Effector memory CD4-positive, alpha-beta T cell (primary cell): ENCODE measurements at regions not wholly inside any gene's neighbourhood (a gene's known extent, or its start where the extent isn't known, plus 50 kb on each side); places are given as distances from the start of the nearest gene placed in this dataset.

ENCODE experiments used
- DNase-seq, 3 donors: peaks; one replicate each; pipeline ENCODE4 v3.0.0-alpha.2; 2020
- H3K27ac ChIP-seq: 2 replicates; pipeline ENCODE4 v1.7.0; 2013; ENCODE audit warnings: mild to moderate bottlenecking, low read length, moderate library complexity; ENCODE audit not compliant: insufficient read depth, poor library complexity, severe bottlenecking
- H3K27me3 ChIP-seq: replicated peaks from 2 replicates; pipeline ENCODE4 v1.7.0; 2013; ENCODE audit warnings: mild to moderate bottlenecking, low read length; ENCODE audit not compliant: insufficient read depth, control insufficient read depth, poor library complexity, severe bottlenecking
- H3K36me3 ChIP-seq: 2 replicates; pipeline ENCODE4 v1.7.0; 2013; ENCODE audit warnings: mild to moderate bottlenecking, low read length, moderate library complexity; ENCODE audit not compliant: control insufficient read depth, insufficient read depth
- H3K4me1 ChIP-seq: 2 replicates; pipeline ENCODE4 v1.7.0; 2013; ENCODE audit warnings: low read length, mild to moderate bottlenecking; ENCODE audit not compliant: control insufficient read depth, insufficient read depth, poor library complexity, severe bottlenecking
- H3K4me3 ChIP-seq: 2 replicates; pipeline ENCODE4 v1.7.0; 2013; ENCODE audit warnings: low read length, low read depth, mild to moderate bottlenecking; ENCODE audit not compliant: insufficient read depth, poor library complexity, severe bottlenecking
- H3K9me3 ChIP-seq: 2 replicates; pipeline ENCODE4 v1.7.0; 2013; ENCODE audit warnings: mild to moderate bottlenecking, low read length, moderate library complexity; ENCODE audit not compliant: control insufficient read depth

GRCh38 chr13:80454245-80454644 is 113.3 kb upstream of the SPRY2 start:
- H3K27me3 ChIP-seq: no peaks in the 10 kb centered on the region
- no peak for DNase-seq
- H3K27ac ChIP-seq: no peak overlapping the region
- no peak overlapping the region for H3K4me3 ChIP-seq
- no peaks in the 10 kb centered on the region for H3K9me3 ChIP-seq
- H3K36me3 ChIP-seq: no peaks in the 10 kb centered on the region
- no peaks in the 10 kb centered on the region for H3K4me1 ChIP-seq

- H3K4me3 ChIP-seq: no peak overlapping the region
- DNase-seq: no peak
- H3K36me3 ChIP-seq: no peaks in the 10 kb centered on the region
- H3K9me3 ChIP-seq: no peaks in the 10 kb centered on the region
- H3K27me3 ChIP-seq: no peaks in the 10 kb centered on the region
- no peaks in the 10 kb centered on the region for H3K4me1 ChIP-seq
- H3K27ac ChIP-seq: no peak overlapping the region
Measured at GRCh38 chr13:80452279-80452678, 111.4 kb upstream of the SPRY2 start.

GRCh38 chr13:80451641-80452040 is 110.7 kb upstream of the SPRY2 start:
- DNase-seq: no peak
- no peaks in the 10 kb centered on the region for H3K36me3 ChIP-seq
- H3K4me1 ChIP-seq: no peaks in the 10 kb centered on the region
- H3K27ac ChIP-seq: no peak overlapping the region
- no peak overlapping the region for H3K4me3 ChIP-seq
- no peaks in the 10 kb centered on the region for H3K27me3 ChIP-seq
- H3K9me3 ChIP-seq: no peaks in the 10 kb centered on the region

- no peak for DNase-seq
- H3K4me1 ChIP-seq: no peaks in the 10 kb centered on the region
- H3K27me3 ChIP-seq: no peaks in the 10 kb centered on the region
- H3K9me3 ChIP-seq: no peaks in the 10 kb centered on the region
- no peak overlapping the region for H3K27ac ChIP-seq
- no peak overlapping the region for H3K4me3 ChIP-seq
- no peaks in the 10 kb centered on the region for H3K36me3 ChIP-seq
Measured at GRCh38 chr13:80450386-80450785, 109.5 kb upstream of the SPRY2 start.

GRCh38 chr13:80448725-80449124 is 107.8 kb upstream of the SPRY2 start:
- no peaks in the 10 kb centered on the region for H3K36me3 ChIP-seq
- no peaks in the 10 kb centered on the region for H3K4me1 ChIP-seq
- H3K27me3 ChIP-seq: no peaks in the 10 kb centered on the region
- no peak overlapping the region for H3K27ac ChIP-seq
- no peak for DNase-seq
- H3K9me3 ChIP-seq: no peaks in the 10 kb centered on the region
- no peak overlapping the region for H3K4me3 ChIP-seq

- no peak overlapping the region for H3K27ac ChIP-seq
- H3K27me3 ChIP-seq: no peaks in the 10 kb centered on the region
- no peak for DNase-seq
- no peaks in the 10 kb centered on the region for H3K4me1 ChIP-seq
- no peaks in the 10 kb centered on the region for H3K36me3 ChIP-seq
- no peaks in the 10 kb centered on the region for H3K9me3 ChIP-seq
- no peak overlapping the region for H3K4me3 ChIP-seq
Measured at GRCh38 chr13:80447747-80448146, 106.8 kb upstream of the SPRY2 start.

- H3K4me1 ChIP-seq: no peaks in the 10 kb centered on the region
- no peak overlapping the region for H3K27ac ChIP-seq
- H3K9me3 ChIP-seq: no peaks in the 10 kb centered on the region
- no peak overlapping the region for H3K4me3 ChIP-seq
- no peaks in the 10 kb centered on the region for H3K27me3 ChIP-seq
- DNase-seq: no peak
- no peaks in the 10 kb centered on the region for H3K36me3 ChIP-seq
Measured at GRCh38 chr13:80444240-80445015, 103.5 kb upstream of the SPRY2 start.

GRCh38 chr13:80442609-80443008 is 101.7 kb upstream of the SPRY2 start:
- DNase-seq: no peak
- no peaks in the 10 kb centered on the region for H3K27me3 ChIP-seq
- no peak overlapping the region for H3K4me3 ChIP-seq
- no peaks in the 10 kb centered on the region for H3K9me3 ChIP-seq
- no peaks in the 10 kb centered on the region for H3K36me3 ChIP-seq
- no peaks in the 10 kb centered on the region for H3K4me1 ChIP-seq
- H3K27ac ChIP-seq: no peak overlapping the region

- H3K4me1 ChIP-seq: no peaks in the 10 kb centered on the region
- H3K27ac ChIP-seq: no peak overlapping the region
- no peak overlapping the region for H3K4me3 ChIP-seq
- DNase-seq: no peak
- no peaks in the 10 kb centered on the region for H3K27me3 ChIP-seq
- no peaks in the 10 kb centered on the region for H3K9me3 ChIP-seq
- no peaks in the 10 kb centered on the region for H3K36me3 ChIP-seq
Measured at GRCh38 chr13:80441968-80442367, 101.0 kb upstream of the SPRY2 start.

GRCh38 chr13:80438521-80438920 is 97.6 kb upstream of the SPRY2 start:
- Histone ChIP-seq H3K9me3 (no peaks in the 10 kb centered on the region), H3K4me1 (no peaks in the 10 kb centered on the region)

More at GRCh38 chr13:80438521-80438920, 97.6 kb upstream of the SPRY2 start:
- H3K27ac ChIP-seq: no peak overlapping the region
- no peak overlapping the region for H3K4me3 ChIP-seq
- H3K36me3 ChIP-seq: no peaks in the 10 kb centered on the region
- no peaks in the 10 kb centered on the region for H3K27me3 ChIP-seq
- DNase-seq: no peak
